HUES64 (cell line): ENCODE measurements at regions not wholly inside any gene's neighbourhood (a gene's known extent, or its start where the extent isn't known, plus 50 kb on each side); places are given as distances from the start of the nearest gene placed in this dataset.

ENCODE experiments used
- H3K27ac ChIP-seq: 2 replicates; pipeline ENCODE4 v1.7.0; 2013; ENCODE audit warnings: low read depth, low read length, inconsistent platforms
- H3K27me3 ChIP-seq: 2 replicates; pipeline ENCODE4 v1.6.1; 2013; ENCODE audit warnings: mild to moderate bottlenecking, low read length; ENCODE audit not compliant: insufficient read depth
- H3K36me3 ChIP-seq: 2 replicates; pipeline ENCODE4 v1.6.1; 2013; ENCODE audit warnings: mild to moderate bottlenecking, low read length; ENCODE audit not compliant: insufficient read depth
- H3K4me1 ChIP-seq: 2 replicates; pipeline ENCODE4 v1.6.1; 2013; ENCODE audit warnings: mild to moderate bottlenecking, low read length, moderate library complexity; ENCODE audit not compliant: insufficient read depth
- H3K4me3 ChIP-seq: 2 replicates; pipeline ENCODE4 v1.5.1; 2013; ENCODE audit warnings: mild to moderate bottlenecking, low read length, moderate library complexity
- H3K9ac ChIP-seq: 2 replicates; pipeline ENCODE4 v1.6.1; 2013; ENCODE audit warnings: mild to moderate bottlenecking, low read depth, low read length
- H3K9me3 ChIP-seq: 2 replicates; pipeline ENCODE4 v1.6.1; 2013; ENCODE audit warnings: low read depth, low read length; ENCODE audit not compliant: insufficient read depth
- WGBS: fragments of 150-250, 120-280 bp; methylation state at CpG from one replicate; pipeline ENCODE4 v1.1.7; 2013; ENCODE audit warnings: missing lambda C conversion rate; 5-methylcytosine and 5-hydroxymethylcytosine counted together

GRCh38 chr4:89427782-89428181 lies 120.2 kb upstream of the GPRIN3 start:
- H3K9me3 ChIP-seq, result no peaks in the 10 kb centered on the region
- 100% methylated on average over 2 of the region's 2 CpGs for whole genome bisulfite sequencing
- no peak overlapping the region for H3K27ac ChIP-seq
- H3K4me1 ChIP-seq, result no peaks in the 10 kb centered on the region
- H3K27me3 ChIP-seq, result no peaks in the 10 kb centered on the region
- H3K36me3 ChIP-seq, result no peaks in the 10 kb centered on the region
- H3K4me3 ChIP-seq, result no peak overlapping the region
- no peak overlapping the region for H3K9ac ChIP-seq

- H3K27me3 ChIP-seq, result no peaks in the 10 kb centered on the region
- peaks cover 2% of the 10 kb centered on the region; the same call in 1 of the 2 replicates for H3K4me1 ChIP-seq
- H3K36me3 ChIP-seq, result no peaks in the 10 kb centered on the region
- H3K9me3 ChIP-seq, result no peaks in the 10 kb centered on the region
- H3K9ac ChIP-seq, result no peak overlapping the region
- H3K27ac ChIP-seq, result no peak overlapping the region
- no peak overlapping the region for H3K4me3 ChIP-seq
- 85% methylated on average over 1 of the region's 1 CpG for WGBS
Measured at GRCh38 chr4:89425023-89425422, 117.4 kb upstream of the GPRIN3 start.

GRCh38 chr4:89422441-89422990 lies 114.9 kb upstream of the GPRIN3 start:
- Histone ChIP-seq H3K27me3 (no peaks in the 10 kb centered on the region), H3K9me3 (no peaks in the 10 kb centered on the region), H3K4me3 (no peak overlapping the region), H3K4me1 (peaks cover 17% of the 10 kb centered on the region), H3K9ac (no peak overlapping the region), H3K27ac (no peak overlapping the region), H3K36me3 (no peaks in the 10 kb centered on the region)
- 96% methylated on average over 3 of the region's 3 CpGs for WGBS

GRCh38 chr4:89420507-89420906 lies 112.9 kb upstream of the GPRIN3 start:
- Histone ChIP-seq H3K9me3 (no peaks in the 10 kb centered on the region), H3K36me3 (no peaks in the 10 kb centered on the region), H3K9ac (no peak overlapping the region), H3K27ac (no peak overlapping the region), H3K4me3 (no peak overlapping the region), H3K27me3 (no peaks in the 10 kb centered on the region), H3K4me1 (peaks cover 17% of the 10 kb centered on the region)
- 99% methylated on average over 2 of the region's 2 CpGs for WGBS

GRCh38 chr4:89419111-89419695 lies 111.6 kb upstream of the GPRIN3 start:
- H3K9me3 ChIP-seq, result no peaks in the 10 kb centered on the region
- WGBS, result 63% methylated on average over 2 of the region's 5 CpGs
- no peak overlapping the region for H3K4me3 ChIP-seq
- H3K4me1 ChIP-seq, result peaks cover 17% of the 10 kb centered on the region
- no peak overlapping the region for H3K27ac ChIP-seq
- H3K9ac ChIP-seq, result no peak overlapping the region
- H3K27me3 ChIP-seq, result no peaks in the 10 kb centered on the region
- H3K36me3 ChIP-seq, result no peaks in the 10 kb centered on the region

- Histone ChIP-seq H3K4me1 (peaks cover 17% of the 10 kb centered on the region), H3K36me3 (no peaks in the 10 kb centered on the region), H3K4me3 (no peak overlapping the region), H3K27me3 (no peaks in the 10 kb centered on the region), H3K9ac (no peak overlapping the region), H3K27ac (no peak overlapping the region), H3K9me3 (no peaks in the 10 kb centered on the region)
- WGBS, result 84% methylated on average over 2 of the region's 2 CpGs
Measured at GRCh38 chr4:89416960-89417359, 109.4 kb upstream of the GPRIN3 start.

GRCh38 chr4:89413518-89413917 lies 105.9 kb upstream of the GPRIN3 start:
- Histone ChIP-seq H3K27ac (no peak overlapping the region), H3K4me1 (peaks cover 7% of the 10 kb centered on the region), H3K9ac (no peak overlapping the region), H3K4me3 (no peak overlapping the region), H3K27me3 (no peaks in the 10 kb centered on the region), H3K36me3 (no peaks in the 10 kb centered on the region), H3K9me3 (no peaks in the 10 kb centered on the region)
- WGBS, result 76% methylated on average over 1 of the region's 1 CpG

- Histone ChIP-seq H3K27ac (no peak overlapping the region), H3K27me3 (no peaks in the 10 kb centered on the region), H3K36me3 (no peaks in the 10 kb centered on the region), H3K9ac (no peak overlapping the region), H3K9me3 (no peaks in the 10 kb centered on the region), H3K4me3 (no peak overlapping the region), H3K4me1 (peaks cover 7% of the 10 kb centered on the region)
- 95% methylated on average over 5 of the region's 6 CpGs for WGBS
Measured at GRCh38 chr4:89411539-89412309, 104.1 kb upstream of the GPRIN3 start.

GRCh38 chr4:89410687-89411086 lies 103.1 kb upstream of the GPRIN3 start:
- Histone ChIP-seq H3K27me3 (no peaks in the 10 kb centered on the region), H3K4me1 (peaks cover 7% of the 10 kb centered on the region), H3K27ac (no peak overlapping the region), H3K4me3 (no peak overlapping the region), H3K9me3 (no peaks in the 10 kb centered on the region), H3K36me3 (no peaks in the 10 kb centered on the region), H3K9ac (no peak overlapping the region)
- 80% methylated on average over 1 of the region's 1 CpG for WGBS

- no peak overlapping the region for H3K4me3 ChIP-seq
- no peaks in the 10 kb centered on the region for H3K27me3 ChIP-seq
- H3K4me1 ChIP-seq, result peaks cover 4% of the 10 kb centered on the region; the same call in 1 of the 2 replicates
- no peak overlapping the region for H3K9ac ChIP-seq
- H3K36me3 ChIP-seq, result no peaks in the 10 kb centered on the region
- H3K27ac ChIP-seq, result no peak overlapping the region
- 97% methylated on average over 3 of the region's 3 CpGs for WGBS
- H3K9me3 ChIP-seq, result no peaks in the 10 kb centered on the region
Measured at GRCh38 chr4:89404530-89404929, 96.9 kb upstream of the GPRIN3 start.

- Histone ChIP-seq H3K4me3 (no peak overlapping the region), H3K4me1 (peaks cover 4% of the 10 kb centered on the region; the same call in 1 of the 2 replicates), H3K9ac (no peak overlapping the region), H3K27ac (no peak overlapping the region), H3K9me3 (no peaks in the 10 kb centered on the region), H3K27me3 (no peaks in the 10 kb centered on the region), H3K36me3 (no peaks in the 10 kb centered on the region)
- WGBS, result 99% methylated on average over 2 of the region's 2 CpGs
Measured at GRCh38 chr4:89403826-89404225, 96.2 kb upstream of the GPRIN3 start.
